A673 (cell line): ENCODE measurements at regions not wholly inside any gene's neighbourhood (a gene's known extent, or its start where the extent isn't known, plus 50 kb on each side); places are given as distances from the start of the nearest gene placed in this dataset.

Experiments
- BruUV-seq: library from RNA; stranded (reverse); fragments of 400-500 nt; replicated peaks from 2 replicates; lab custom pipeline; 2021; lab: Mats Ljungman, UMichigan
- CTCF ChIA-PET: fragments of 300-600 bp; sonication (Branson Sonifier 250); formaldehyde crosslinking; loops from one replicate; lab custom pipeline; 2022; ENCODE audit warnings: antibody characterized with exemption; lab: Charles Lee
- POLR2A ChIA-PET: fragments of 300-600 bp; sonication (Branson Sonifier 250); formaldehyde crosslinking; loops from one replicate; lab custom pipeline; 2022; ENCODE audit warnings: antibody characterized with exemption; ENCODE audit not compliant: low non-redundant PET; lab: Charles Lee
- DNase-seq: peaks from one replicate; pipeline ENCODE4 v3.0.0-alpha.2; 2015; ENCODE audit warnings: low spot score
- H3K27ac ChIP-seq: fragments of 200-600 bp; sonication (generic); 2 replicates; pipeline ENCODE4 v1.5.1; 2016; ENCODE audit warnings: mixed run types, low read depth, mild to moderate bottlenecking, mixed read lengths, antibody characterized with exemption, low read length; ENCODE audit not compliant: poor library complexity, severe bottlenecking
- H3K27me3 ChIP-seq: fragments of 200-600 bp; sonication (generic); replicated peaks from 2 replicates; pipeline ENCODE4 v1.6.1; 2017; ENCODE audit warnings: mixed run types, low read depth, mild to moderate bottlenecking, mixed read lengths, antibody characterized with exemption, low read length; ENCODE audit not compliant: insufficient read depth, poor library complexity
- H3K36me3 ChIP-seq: fragments of 200-600 bp; sonication (generic); 2 replicates; pipeline ENCODE4 v1.6.1; 2016; ENCODE audit warnings: mixed run types, mild to moderate bottlenecking, mixed read lengths, antibody characterized with exemption, low read length; ENCODE audit not compliant: insufficient read depth, poor library complexity, severe bottlenecking
- H3K4me1 ChIP-seq: fragments of 200-600 bp; sonication (generic); 2 replicates; pipeline ENCODE4 v1.6.1; 2017; ENCODE audit warnings: mixed run types, mild to moderate bottlenecking, mixed read lengths, antibody characterized with exemption, low read length; ENCODE audit not compliant: insufficient read depth, poor library complexity, severe bottlenecking
- H3K4me3 ChIP-seq: fragments of 200-600 bp; sonication (generic); 2 replicates; pipeline ENCODE4 v1.5.1; 2016; ENCODE audit warnings: low read depth, mixed run types, mild to moderate bottlenecking, mixed read lengths, low read length; ENCODE audit not compliant: poor library complexity, severe bottlenecking
- H3K9me3 ChIP-seq: fragments of 200-600 bp; sonication (generic); 2 replicates; pipeline ENCODE4 v1.6.1; 2016; ENCODE audit warnings: mixed run types, low read depth, mild to moderate bottlenecking, mixed read lengths, antibody characterized with exemption, low read length; ENCODE audit not compliant: poor library complexity, severe bottlenecking
- EZH2 ChIP-seq: fragments of 200-600 bp; sonication (generic); IDR thresholded peaks from 2 replicates; pipeline ENCODE4 v1.6.1; 2017; ENCODE audit warnings: borderline replicate concordance, low read depth, mild to moderate bottlenecking, mixed read lengths, antibody characterized with exemption, low read length; ENCODE audit not compliant: poor library complexity, severe bottlenecking
- intact Hi-C: fragments of 100-400 bp; cut with micrococcal nuclease; formaldehyde crosslinking; loops from one replicate; pipeline ENCODE4 v1.10.0; 2022; ENCODE audit not compliant: unreplicated experiment
- TF ChIP-seq, protein P1 (sequence below): fragments of 300-800, 200-600 bp; sonication (generic); conservative IDR thresholded peaks from 2 replicates; pipeline ENCODE4 v1.5.1; 2017; ENCODE audit warnings: low read depth, mild to moderate bottlenecking, antibody characterized with exemption, low read length, moderate library complexity, mixed read lengths

DNA sequence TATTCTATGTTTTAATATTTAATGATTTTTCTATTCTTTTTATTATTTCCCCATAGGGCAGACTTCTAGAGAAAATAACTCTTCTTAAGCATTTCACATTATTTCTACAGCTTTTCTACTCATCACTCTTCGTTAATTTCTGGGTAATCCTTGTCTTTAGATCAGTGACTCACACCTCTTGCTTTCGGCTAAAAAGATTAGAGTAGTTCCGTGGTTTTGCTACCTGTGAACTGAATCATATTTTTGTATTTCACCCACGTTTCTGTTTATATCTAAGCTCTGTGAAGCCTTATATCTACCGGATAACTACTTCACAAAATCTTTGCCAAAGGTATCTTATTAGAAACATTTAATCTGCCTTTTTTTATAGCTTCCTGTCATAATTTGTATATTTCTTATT, 685.5 kb upstream of the FSHR start:
- intact Hi-C loops, result no loop called here
- Histone ChIP-seq H3K27ac (no peak overlapping the region), H3K4me1 (no peaks in the 10 kb centered on the region), H3K9me3 (no peaks in the 10 kb centered on the region), H3K36me3 (no peaks in the 10 kb centered on the region), H3K27me3 (no peaks in the 10 kb centered on the region), H3K4me3 (no peak overlapping the region)
- no peak for DNase-seq
- no TSS peak for BruUV-seq
- ChIA-PET POLR2A (no interaction called here), CTCF (no interaction called here)
- TF ChIP-seq EZH2, result no peak
- TF ChIP-seq, protein P1, sequence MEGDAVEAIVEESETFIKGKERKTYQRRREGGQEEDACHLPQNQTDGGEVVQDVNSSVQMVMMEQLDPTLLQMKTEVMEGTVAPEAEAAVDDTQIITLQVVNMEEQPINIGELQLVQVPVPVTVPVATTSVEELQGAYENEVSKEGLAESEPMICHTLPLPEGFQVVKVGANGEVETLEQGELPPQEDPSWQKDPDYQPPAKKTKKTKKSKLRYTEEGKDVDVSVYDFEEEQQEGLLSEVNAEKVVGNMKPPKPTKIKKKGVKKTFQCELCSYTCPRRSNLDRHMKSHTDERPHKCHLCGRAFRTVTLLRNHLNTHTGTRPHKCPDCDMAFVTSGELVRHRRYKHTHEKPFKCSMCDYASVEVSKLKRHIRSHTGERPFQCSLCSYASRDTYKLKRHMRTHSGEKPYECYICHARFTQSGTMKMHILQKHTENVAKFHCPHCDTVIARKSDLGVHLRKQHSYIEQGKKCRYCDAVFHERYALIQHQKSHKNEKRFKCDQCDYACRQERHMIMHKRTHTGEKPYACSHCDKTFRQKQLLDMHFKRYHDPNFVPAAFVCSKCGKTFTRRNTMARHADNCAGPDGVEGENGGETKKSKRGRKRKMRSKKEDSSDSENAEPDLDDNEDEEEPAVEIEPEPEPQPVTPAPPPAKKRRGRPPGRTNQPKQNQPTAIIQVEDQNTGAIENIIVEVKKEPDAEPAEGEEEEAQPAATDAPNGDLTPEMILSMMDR, result no peak

GRCh38 chr2:49837561-49838293, 683.4 kb upstream of the FSHR start:
- POLR2A ChIA-PET, result no interaction called here
- no peak for DNase-seq
- TF ChIP-seq, protein P1, result no peak
- no peak for TF ChIP-seq EZH2

DNA sequence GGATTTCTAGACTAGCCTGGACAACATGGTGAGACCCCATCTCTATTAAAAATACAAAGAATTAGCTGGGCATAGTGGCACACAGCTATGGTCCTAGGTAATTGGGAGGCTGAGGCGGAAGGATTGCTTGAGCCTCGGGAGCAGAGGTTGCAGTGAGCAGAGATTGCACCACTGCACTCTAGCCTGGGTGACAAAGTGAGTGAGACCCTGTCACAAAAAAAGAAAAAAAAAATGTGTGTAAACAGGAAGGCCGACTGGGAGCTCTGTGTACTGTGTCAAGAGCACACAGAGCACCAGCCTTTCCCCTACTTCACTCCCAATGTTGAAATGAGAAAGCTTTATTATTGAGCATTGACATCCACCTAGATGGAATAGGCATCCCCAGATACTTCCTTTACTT, 681.7 kb upstream of the FSHR start:
- Histone ChIP-seq H3K27me3 (no peaks in the 10 kb centered on the region), H3K4me1 (no peaks in the 10 kb centered on the region), H3K9me3 (no peaks in the 10 kb centered on the region), H3K4me3 (no peak overlapping the region), H3K27ac (no peak overlapping the region), H3K36me3 (no peaks in the 10 kb centered on the region)
- ChIA-PET CTCF (no interaction called here), POLR2A (no interaction called here)
- intact Hi-C loops, result no loop called here
- no peak for DNase-seq
- TF ChIP-seq, protein P1, result no peak
- no peak for TF ChIP-seq EZH2
- no TSS peak for BruUV-seq

More at GRCh38 chr2:49837561-49838293, 683.4 kb upstream of the FSHR start:
- Histone ChIP-seq H3K36me3 (no peaks in the 10 kb centered on the region), H3K27ac (no peak overlapping the region), H3K27me3 (no peaks in the 10 kb centered on the region), H3K9me3 (no peaks in the 10 kb centered on the region), H3K4me3 (no peak overlapping the region), H3K4me1 (no peaks in the 10 kb centered on the region)
- no TSS peak for BruUV-seq
- CTCF ChIA-PET, result no interaction called here
- intact Hi-C loops, result no loop called here
